ENCODE measurements at regions not wholly inside any gene's neighbourhood (a gene's known extent, or its start where the extent isn't known, plus 50 kb on each side); places are given as distances from the start of the nearest gene placed in this dataset.
A peak's percentile ranks its signal among the peaks of the same experiment; 100 is the strongest.
"Not testable (repeated sequence)": the region's sequence is repeated elsewhere in the genome, so short reads cannot be mapped to it uniquely, and the experiment has no call there.

DNA sequence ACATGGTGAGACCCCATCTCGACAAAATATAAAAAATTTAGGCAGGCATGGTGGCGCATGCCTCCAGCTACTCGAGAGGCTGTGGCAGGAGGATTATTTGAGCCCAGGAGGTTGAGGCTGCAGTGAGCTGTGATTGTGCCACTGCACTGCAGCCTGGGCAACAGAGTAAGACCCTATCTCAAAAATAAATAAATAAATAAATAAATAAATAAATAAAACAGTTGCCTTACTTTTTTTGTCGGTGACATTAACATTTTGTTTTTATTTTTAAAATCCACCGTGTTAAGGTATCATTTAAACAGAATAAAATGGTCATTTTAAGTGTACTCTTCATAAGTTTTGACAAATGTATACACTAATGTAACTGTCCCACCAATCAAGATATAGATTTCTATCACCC, 57.0 kb downstream of the RASL11A start:
- DNase-seq: no peak

DNA sequence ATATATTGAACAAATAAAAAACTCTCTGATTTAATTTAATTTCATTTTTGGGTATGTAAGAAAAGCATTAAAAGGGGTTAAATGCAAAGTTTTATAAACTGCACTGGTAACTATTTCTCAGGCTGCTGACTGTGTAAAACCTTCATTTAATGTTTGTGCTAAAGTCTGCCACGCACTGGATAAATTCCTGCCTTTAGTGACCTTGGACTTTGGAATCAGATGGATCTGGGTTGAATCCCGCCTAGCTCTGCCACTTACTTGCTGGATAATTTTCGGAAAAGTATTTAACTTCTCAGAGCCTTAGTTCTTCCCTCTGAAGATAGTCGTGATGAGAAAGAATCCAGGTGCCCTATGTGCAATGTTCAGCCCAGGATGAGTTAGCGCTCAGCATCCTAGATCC, 58.6 kb downstream of the RASL11A start:
- DNase-seq: no peak

GRCh38 chr13:27334774-27335435, 64.3 kb downstream of the RASL11A start:
- no peak for DNase-seq

GRCh38 chr13:27336014-27336673, 65.5 kb downstream of the RASL11A start:
- DNase-seq: no peak

DNA sequence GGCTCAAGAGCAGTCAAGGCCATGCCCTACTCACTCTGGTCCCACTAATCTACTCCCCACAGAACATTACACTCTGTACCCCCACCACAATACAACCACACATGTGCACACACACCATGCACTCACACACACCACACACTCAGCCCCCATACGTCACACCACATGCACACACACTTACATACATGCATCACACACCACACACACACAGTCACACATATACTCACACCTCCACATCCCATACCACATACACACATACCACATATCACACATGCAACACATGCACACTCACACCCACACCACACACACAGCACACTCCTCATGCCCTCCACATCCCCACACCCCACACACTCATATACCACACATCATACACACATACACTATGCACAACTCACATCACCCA, 67.6 kb downstream of the RASL11A start:
- no peak for DNase-seq

- no peak for DNase-seq
Measured at GRCh38 chr13:27338816-27339215, 68.2 kb downstream of the RASL11A start.

DNA sequence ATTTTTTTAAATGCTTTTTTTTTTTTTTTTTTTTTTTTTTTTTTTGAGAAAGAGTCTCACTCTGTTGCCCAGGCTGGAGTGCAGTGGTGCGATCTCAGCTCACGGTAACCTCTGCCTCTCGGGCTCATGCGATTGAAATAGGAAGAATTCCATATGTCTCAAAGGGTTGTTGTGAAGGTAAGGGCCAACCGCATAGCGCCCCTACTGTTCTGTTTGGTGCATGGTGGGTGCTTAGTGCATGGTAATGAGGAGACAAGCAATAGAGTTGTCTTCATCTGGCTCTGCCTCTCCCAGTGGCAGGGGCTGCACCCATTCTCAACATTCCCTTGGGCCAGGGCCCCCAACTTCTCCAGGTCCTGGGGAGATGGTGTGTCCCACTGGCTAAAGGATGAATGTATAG, 68.7 kb downstream of the RASL11A start:
- DNase-seq: no peak

DNA sequence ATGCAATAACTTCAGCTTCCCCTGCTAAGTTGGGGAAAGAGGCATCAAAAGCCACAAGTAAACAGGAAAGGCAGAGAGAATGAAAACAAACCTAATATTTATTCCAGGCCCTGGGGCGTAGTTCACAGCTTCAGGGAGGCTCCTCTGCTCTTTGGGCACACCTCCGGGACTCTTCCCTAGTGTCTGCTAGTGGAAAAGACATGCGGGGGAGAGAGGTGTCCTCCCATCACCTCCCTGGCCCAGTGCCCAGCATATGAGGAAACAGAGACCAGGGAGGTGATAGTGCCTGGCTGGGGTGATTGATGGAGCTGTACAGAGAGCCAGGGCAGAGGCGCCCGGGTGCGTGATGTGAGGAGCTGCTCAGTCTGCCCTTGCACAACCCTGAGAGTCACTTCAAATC, 71.0 kb downstream of the RASL11A start:
- DNase-seq: no peak

- DNase-seq: no peak
Measured at GRCh38 chr13:27347211-27347772, 76.7 kb downstream of the RASL11A start.

DNA sequence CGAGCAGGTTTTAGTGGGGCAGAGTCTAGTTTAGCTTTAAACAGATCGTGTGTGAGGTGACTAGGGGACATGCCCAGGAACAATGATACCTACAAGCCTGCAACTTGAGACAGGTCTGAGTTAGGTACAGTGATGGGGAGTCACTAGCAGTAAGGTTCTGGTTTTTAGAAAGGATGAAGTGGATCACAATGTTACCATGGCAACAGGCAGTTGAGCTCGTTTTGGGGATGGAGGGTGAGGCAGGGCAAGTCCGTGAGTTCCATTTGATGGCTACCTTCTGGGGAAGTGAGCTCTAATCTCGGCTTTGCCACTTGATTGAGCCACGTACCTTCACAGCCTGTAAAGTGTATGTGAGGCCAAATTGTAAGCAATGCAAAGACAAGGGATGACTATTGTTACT, 76.0 kb upstream of the GTF3A start:
- DNase-seq: no peak

- DNase-seq: no peak
Measured at GRCh38 chr13:27349458-27349857, 75.0 kb upstream of the GTF3A start.

DNA sequence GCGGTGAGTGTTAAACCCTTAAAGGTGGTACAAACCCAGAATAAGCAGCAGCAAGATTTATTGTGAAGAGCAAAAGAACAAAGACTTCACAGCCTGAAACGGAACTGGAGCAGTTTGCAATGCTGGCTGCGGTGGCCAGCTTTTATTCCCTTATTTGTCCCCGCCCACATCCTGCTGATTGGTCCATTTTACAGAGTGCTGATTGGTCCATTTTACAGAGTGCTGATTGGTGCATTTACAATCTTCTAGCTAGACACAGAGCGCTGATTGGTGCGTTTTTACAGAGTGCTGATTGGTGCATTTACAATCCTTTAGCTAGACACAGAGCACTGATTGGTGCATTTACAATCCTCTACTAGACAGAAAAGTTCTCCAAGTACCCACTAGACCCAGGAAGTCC, 73.6 kb upstream of the GTF3A start:
- DNase-seq: not testable (repeated sequence)

DNA sequence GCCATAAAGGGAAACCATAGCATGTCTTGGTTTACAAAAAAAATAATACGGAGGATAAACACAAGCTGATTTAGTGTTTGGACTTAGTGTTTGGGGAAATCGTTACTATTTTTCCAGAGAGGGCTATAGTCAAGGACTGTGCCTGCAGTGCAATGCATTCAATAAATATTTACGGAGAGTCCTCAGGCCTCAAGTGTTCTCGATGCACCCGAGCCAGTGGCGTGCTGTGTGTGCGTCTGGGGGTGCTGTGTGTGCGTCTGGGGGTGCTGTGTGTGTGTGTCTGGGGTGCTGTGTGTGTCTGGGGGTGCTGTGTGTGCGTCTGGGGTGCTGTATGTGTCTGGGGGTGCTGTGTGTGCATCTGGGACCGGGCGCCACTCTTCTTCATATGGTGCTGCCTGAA, 71.7 kb upstream of the GTF3A start:
- no peak for DNase-seq

GRCh38 chr13:27353166-27353583, 71.2 kb upstream of the GTF3A start:
- no peak for DNase-seq

DNA sequence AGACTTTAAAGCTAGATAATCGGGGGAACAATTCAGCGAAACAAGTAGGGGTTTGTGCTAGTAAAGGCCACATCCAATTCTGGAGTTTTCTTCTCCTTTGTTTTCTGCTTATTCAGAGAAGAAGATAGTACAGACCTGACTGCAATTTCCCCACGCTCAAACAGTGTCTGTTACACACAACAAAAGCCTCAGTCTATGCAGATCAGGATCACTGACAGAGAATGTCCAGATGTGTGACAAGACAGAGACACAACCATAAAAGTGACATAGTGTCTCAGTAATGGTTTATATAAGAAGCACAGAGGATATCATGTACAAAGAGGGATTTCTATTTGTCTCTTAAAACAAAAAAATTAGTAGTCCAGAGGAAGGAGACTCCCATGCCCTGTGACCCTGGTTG, 70.7 kb upstream of the GTF3A start:
- no peak for DNase-seq

DNA sequence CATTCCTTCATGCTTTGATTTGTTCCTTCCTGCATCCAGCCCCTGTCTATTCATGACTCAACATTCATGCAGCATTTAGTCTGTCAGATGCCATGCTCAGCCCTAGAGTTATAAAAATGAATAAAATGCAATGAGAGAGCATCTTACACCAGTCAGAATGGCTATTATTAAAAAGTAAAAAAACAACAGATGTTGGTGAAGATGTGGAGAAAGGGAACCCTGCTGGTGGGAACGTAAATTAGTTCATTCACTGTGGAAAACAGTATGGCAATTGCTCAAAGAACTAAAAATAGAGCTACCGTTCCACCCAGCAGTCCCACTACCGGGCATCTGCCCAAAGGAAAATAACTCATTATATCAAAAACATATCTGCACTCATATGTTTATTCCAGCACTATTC, 70.0 kb upstream of the GTF3A start:
- DNase-seq: no peak

DNA sequence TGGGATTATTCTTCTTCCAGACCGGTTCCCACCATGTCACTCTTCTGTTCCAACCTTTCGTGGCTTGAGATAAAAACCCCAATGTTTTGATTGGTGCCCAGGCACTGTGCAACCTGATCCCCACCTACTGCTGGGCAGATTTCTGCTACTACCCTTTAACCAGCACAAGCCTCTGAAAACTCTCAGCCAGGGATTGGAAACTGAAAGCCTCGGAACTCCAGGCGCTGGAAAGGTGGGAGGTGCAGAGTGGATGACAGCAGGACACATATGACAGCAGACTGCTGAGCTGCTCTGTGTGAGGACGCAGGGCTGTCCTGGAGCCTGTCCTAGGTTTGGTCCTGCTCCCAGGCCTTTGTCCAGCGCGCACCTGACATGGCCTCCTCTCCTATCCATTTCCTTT, 68.5 kb upstream of the GTF3A start:
- no peak for DNase-seq

DNA sequence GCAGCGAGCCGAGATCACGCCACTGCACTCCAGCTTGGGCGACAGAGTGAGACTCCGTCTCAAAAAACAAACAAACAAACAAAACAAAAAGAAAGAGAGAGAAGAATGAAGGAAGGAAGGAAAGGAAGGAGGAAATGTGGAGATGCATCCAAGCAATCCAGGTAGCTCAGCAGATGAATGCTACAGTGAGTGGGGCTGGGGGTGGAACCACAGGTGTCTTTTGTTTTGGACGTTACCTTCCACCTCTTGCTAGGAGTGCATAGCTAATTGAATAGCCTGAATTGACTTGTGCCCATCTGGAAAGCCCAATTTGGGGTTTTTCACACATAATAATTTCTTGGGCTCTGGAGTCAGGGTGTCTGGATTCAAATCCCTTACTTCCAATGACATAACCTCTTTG, 66.0 kb upstream of the GTF3A start:
- no peak for DNase-seq

GRCh38 chr13:27359199-27359821, 65.1 kb upstream of the GTF3A start:
- DNase-seq: peak; percentile 61 to 68

- no peak for DNase-seq
Measured at GRCh38 chr13:27360562-27360961, 63.9 kb upstream of the GTF3A start.

GRCh38 chr13:27362064-27362751, 62.2 kb upstream of the GTF3A start:
- DNase-seq: peak; percentile 77 to 83

DNA sequence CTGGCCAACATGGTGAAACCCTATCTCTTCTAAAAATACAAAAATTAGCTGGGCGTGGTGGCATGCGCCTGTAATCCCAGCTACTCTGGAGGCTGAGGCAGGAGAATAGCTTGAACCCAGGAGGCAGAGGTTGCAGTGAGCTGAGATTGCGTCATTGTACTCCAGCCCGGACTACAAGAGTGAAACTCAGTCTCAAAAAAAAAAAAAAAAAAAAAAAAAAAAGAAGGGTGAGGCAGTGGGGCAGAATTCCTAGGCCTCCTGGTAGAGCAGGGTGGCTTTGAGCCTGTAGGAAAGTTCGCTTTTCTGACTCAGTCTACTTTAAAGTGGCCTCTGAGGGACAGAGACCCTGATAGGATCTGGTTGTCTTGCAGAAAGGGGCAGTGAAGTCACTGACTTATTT, 60.8 kb upstream of the GTF3A start:
- DNase-seq: not testable (repeated sequence)

- DNase-seq: no peak
Measured at GRCh38 chr13:27367570-27367969, 56.8 kb upstream of the GTF3A start.

Data from right lung (tissue), 2 donors.